CD14-positive monocyte (primary cell): ENCODE measurements at regions not wholly inside any gene's neighbourhood (a gene's known extent, or its start where the extent isn't known, plus 50 kb on each side); places are given as distances from the start of the nearest gene placed in this dataset.

Experiments
- DNase-seq, 3 donors: peaks; one replicate each; pipeline ENCODE4 v3.0.0-alpha.2; 2011 to 2022
- H2AFZ ChIP-seq: 2 replicates; pipeline ENCODE4 v1.6.0; 2012; ENCODE audit warnings: mild to moderate bottlenecking, low read depth, low read length, inconsistent platforms; ENCODE audit not compliant: insufficient read depth, poor library complexity, severe bottlenecking
- H3K27ac ChIP-seq, 2 donors: 1 replicate in 1 of 2; 2 replicates in 1 of 2; pipeline ENCODE4 v1.5.1; 2012 to 2013; ENCODE audit warnings: low read length in 2 of 2, control low read depth in 1 of 2, inconsistent platforms in 1 of 2, low read depth in 1 of 2, mild to moderate bottlenecking in 1 of 2
- H3K27me3 ChIP-seq, 2 donors: one replicate each; pipeline versions ENCODE4 v1.6.0 to v1.6.1; 2011 to 2013; ENCODE audit warnings: low read length in 2 of 2; ENCODE audit not compliant: control insufficient read depth in 2 of 2, insufficient read depth in 2 of 2
- H3K36me3 ChIP-seq, 2 donors: replicated peaks in 1 of 2; 1 replicate in 1 of 2; 2 replicates in 1 of 2; pipeline versions ENCODE4 v1.5.1 to v1.6.1; 2012 to 2013; ENCODE audit warnings: low read length in 2 of 2, control low read depth in 1 of 2, inconsistent platforms in 1 of 2, mild to moderate bottlenecking in 1 of 2; ENCODE audit not compliant: insufficient read depth in 2 of 2, control insufficient read depth in 1 of 2
- H3K4me1 ChIP-seq, 2 donors: 1 replicate in 1 of 2; 2 replicates in 1 of 2; pipeline versions ENCODE4 v1.5.1 to v1.6.1; 2012 to 2013; ENCODE audit warnings: low read length in 2 of 2, control low read depth in 1 of 2, inconsistent platforms in 1 of 2, mild to moderate bottlenecking in 1 of 2, moderate library complexity in 1 of 2; ENCODE audit not compliant: insufficient read depth in 2 of 2, control insufficient read depth in 1 of 2
- H3K4me2 ChIP-seq: replicated peaks from 2 replicates; pipeline ENCODE3; 2012; ENCODE audit warnings: low read length, moderate library complexity, mild to moderate bottlenecking; ENCODE audit not compliant: poor library complexity, severe bottlenecking; ENCODE audit errors: extremely low read depth
- H3K4me3 ChIP-seq, 3 experiments: fragments of 200-600 bp in 1 of 3; sonication (generic) in 1 of 3; replicated peaks in 1 of 3; 1 replicate in 2 of 3; 2 replicates in 1 of 3; pipeline ENCODE4 v1.5.1; 2011 to 2013; ENCODE audit warnings: low read length in 3 of 3, mild to moderate bottlenecking in 3 of 3, control low read depth in 2 of 3, low read depth in 2 of 3, inconsistent platforms in 1 of 3, moderate library complexity in 1 of 3
- H3K79me2 ChIP-seq: 2 replicates; pipeline ENCODE4 v1.6.0; 2012; ENCODE audit warnings: mild to moderate bottlenecking, control low read depth, inconsistent platforms, low read length, moderate library complexity; ENCODE audit not compliant: insufficient read depth
- H3K9ac ChIP-seq: 2 replicates; pipeline ENCODE4 v1.6.0; 2017; ENCODE audit warnings: low read length, mild to moderate bottlenecking; ENCODE audit not compliant: insufficient read depth, poor library complexity, severe bottlenecking
- H3K9me3 ChIP-seq, 2 donors: replicated peaks in 1 of 2; 1 replicate in 1 of 2; 2 replicates in 1 of 2; pipeline versions ENCODE4 v1.5.1 to v1.6.1; 2012 to 2013; ENCODE audit warnings: low read length in 2 of 2, control low read depth in 1 of 2; ENCODE audit not compliant: control insufficient read depth in 1 of 2, insufficient read depth in 1 of 2
- H4K20me1 ChIP-seq: 2 replicates; pipeline ENCODE4 v1.6.0; 2012; ENCODE audit warnings: mild to moderate bottlenecking, low read length, control low read depth, moderate library complexity; ENCODE audit not compliant: insufficient read depth
- H3K27ac Mint-ChIP-seq, 7 donors: one replicate each; pipeline ENCODE4 v1.8.0; 2020; ENCODE audit warnings: mild to moderate bottlenecking in 7 of 7, mixed read lengths in 7 of 7, moderate library complexity in 6 of 7, inconsistent platforms in 2 of 7
- H3K27me3 Mint-ChIP-seq, 3 donors: one replicate each; pipeline ENCODE4 v1.8.0; 2021 to 2022; ENCODE audit warnings: low read depth in 3 of 3, mild to moderate bottlenecking in 3 of 3, mixed read lengths in 3 of 3, moderate library complexity in 3 of 3, inconsistent platforms in 1 of 3
- H3K36me3 Mint-ChIP-seq, 2 donors: one replicate each; pipeline ENCODE4 v1.8.0; 2020; ENCODE audit warnings: mixed read lengths in 2 of 2, inconsistent platforms in 1 of 2, mild to moderate bottlenecking in 1 of 2
- H3K4me1 Mint-ChIP-seq: one replicate; pipeline ENCODE4 v1.8.0; 2020; ENCODE audit warnings: mild to moderate bottlenecking, mixed read lengths
- H3K4me3 Mint-ChIP-seq, 2 donors: one replicate each; pipeline ENCODE4 v1.8.0; 2020; ENCODE audit warnings: mild to moderate bottlenecking in 2 of 2, mixed read lengths in 2 of 2, moderate library complexity in 1 of 2
- H3K9me3 Mint-ChIP-seq, 7 donors: one replicate each; pipeline ENCODE4 v1.8.0; 2020 to 2022; ENCODE audit warnings: mixed read lengths in 7 of 7, mild to moderate bottlenecking in 6 of 7, moderate library complexity in 6 of 7, inconsistent platforms in 2 of 7
- CTCF ChIP-seq: fragments of 200-600 bp; IDR thresholded peaks from one replicate; pipeline ENCODE4 v1.8.0; 2022; ENCODE audit warnings: antibody characterized with exemption, mild to moderate bottlenecking
- WGBS: methylation state at CpG from one replicate; pipeline ENCODE4 v1.1.5; 2013; ENCODE audit warnings: missing lambda C conversion rate; ENCODE audit not compliant: insufficient coverage; 5-methylcytosine and 5-hydroxymethylcytosine counted together
- intact Hi-C, 2 donors: fragments of 100-400 bp; cut with micrococcal nuclease; formaldehyde crosslinking; loops; one replicate each; pipeline versions ENCODE4 v1.15.0 to v1.15.1; 2023

DNA sequence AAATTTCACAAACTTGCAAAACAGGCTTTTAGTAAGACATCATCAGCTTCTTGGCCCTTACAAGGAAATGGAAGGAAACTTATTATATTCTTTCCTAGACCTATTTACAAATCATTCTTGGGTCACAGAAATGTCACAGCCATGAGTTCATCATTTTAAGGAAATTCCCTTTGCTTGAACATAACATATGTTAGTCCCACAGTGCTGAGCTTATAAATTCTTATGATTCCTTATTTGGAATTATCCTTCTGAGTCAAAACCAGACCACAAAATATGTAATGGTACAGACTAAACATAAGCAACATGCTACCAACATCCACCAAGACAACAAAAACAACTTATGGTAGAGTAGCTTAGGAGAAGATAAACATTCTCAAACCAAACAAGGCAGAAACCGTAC lies 236.9 kb upstream of the CTSO start:
- H3K4me2 ChIP-seq, result no peak overlapping the region
- no peak for TF ChIP-seq CTCF
- no peaks in the 10 kb centered on the region for H3K4me1 ChIP-seq
- intact Hi-C loops, result no loop called here
- Mint-ChIP-seq H3K9me3 (peaks cover 0 to 2% (median 0%) of the 10 kb centered on the region in 7 donors), H3K4me1 (peaks cover 4% of the 10 kb centered on the region), H3K4me3 (no peak overlapping the region), H3K27ac (no peak overlapping the region), H3K36me3 (no peaks in the 10 kb centered on the region), H3K27me3 (peaks cover 0 to 3% (median 1%) of the 10 kb centered on the region in 3 donors)
- H3K79me2 ChIP-seq, result no peaks in the 10 kb centered on the region
- H4K20me1 ChIP-seq, result no peaks in the 10 kb centered on the region
- H3K4me3 ChIP-seq, result no peak overlapping the region
- no peak overlapping the region for H3K9ac ChIP-seq
- no peaks in the 10 kb centered on the region for H3K27me3 ChIP-seq
- no peaks in the 10 kb centered on the region for H3K36me3 ChIP-seq
- no peak overlapping the region for H2AFZ ChIP-seq
- WGBS, result no CpG with 5 or more reads among the region's 1 CpG
- no peaks in the 10 kb centered on the region for H3K9me3 ChIP-seq
- no peak overlapping the region for H3K27ac ChIP-seq
- no peak for DNase-seq

DNA sequence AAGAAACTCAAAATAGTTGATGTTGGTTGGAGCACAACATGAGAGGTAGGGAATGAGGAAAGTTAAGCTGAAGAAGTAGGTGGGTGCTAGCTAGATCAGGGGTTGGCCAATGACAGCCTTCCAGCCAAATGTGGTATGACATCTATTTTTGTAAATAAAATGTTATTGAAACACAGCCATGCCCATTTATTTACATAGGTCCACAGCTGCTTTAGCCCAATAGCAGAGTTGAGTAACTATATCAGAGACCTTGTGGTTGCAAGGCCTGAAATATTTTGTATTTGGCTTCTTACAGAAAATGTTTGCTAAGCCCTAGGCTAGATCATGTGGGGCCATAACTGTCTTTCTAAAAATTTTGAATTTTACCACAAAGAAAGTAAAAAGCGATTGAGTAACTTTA lies 234.9 kb upstream of the CTSO start:
- H3K4me3 ChIP-seq, result no peak overlapping the region
- WGBS, result no CpG with 5 or more reads among the region's 1 CpG
- no peaks in the 10 kb centered on the region for H3K36me3 ChIP-seq
- H3K36me3 Mint-ChIP-seq, result no peaks in the 10 kb centered on the region
- no peaks in the 10 kb centered on the region for H3K27me3 ChIP-seq
- H3K9me3 ChIP-seq, result no peaks in the 10 kb centered on the region
- no peak overlapping the region for H3K9ac ChIP-seq
- no peaks in the 10 kb centered on the region for H3K79me2 ChIP-seq
- no peaks in the 10 kb centered on the region for H3K4me1 Mint-ChIP-seq
- H3K27me3 Mint-ChIP-seq, result peaks cover 0 to 3% (median 3%) of the 10 kb centered on the region in 3 donors
- no peak overlapping the region for H3K27ac ChIP-seq
- no peaks in the 10 kb centered on the region for H4K20me1 ChIP-seq
- H3K4me3 Mint-ChIP-seq, result no peak overlapping the region
- H2AFZ ChIP-seq, result no peak overlapping the region
- no peak overlapping the region for H3K27ac Mint-ChIP-seq
- H3K9me3 Mint-ChIP-seq, result peaks cover 0 to 2% (median 0%) of the 10 kb centered on the region in 7 donors
- TF ChIP-seq CTCF, result no peak
- H3K4me1 ChIP-seq, result no peaks in the 10 kb centered on the region
- intact Hi-C loops, result no loop called here
- DNase-seq, result no peak
- no peak overlapping the region for H3K4me2 ChIP-seq
